ENCODE measurements at regions not wholly inside any gene's neighbourhood (a gene's known extent, or its start where the extent isn't known, plus 50 kb on each side); places are given as distances from the start of the nearest gene placed in this dataset.

DNA sequence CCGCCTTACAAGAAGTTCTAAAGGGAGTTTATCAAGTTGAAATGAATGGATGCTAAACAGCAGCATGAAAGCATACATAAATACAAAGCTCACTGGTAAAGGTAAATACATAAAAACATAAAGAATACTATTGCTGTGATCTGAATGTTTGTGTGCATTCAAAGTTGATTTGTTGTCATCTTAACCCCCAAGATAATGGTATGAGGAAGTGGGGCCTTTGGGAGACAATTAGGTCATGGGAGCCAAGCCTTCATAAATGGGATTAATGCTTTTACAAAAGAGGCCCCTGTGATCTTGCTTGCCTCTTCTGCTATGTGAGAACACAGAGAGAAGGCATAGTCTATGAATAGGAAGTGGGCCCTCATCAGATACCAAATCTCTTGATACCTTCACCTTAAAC lies 209.0 kb upstream of the SAMSN1 start (continued):
- TF ChIP-seq, protein P1, sequence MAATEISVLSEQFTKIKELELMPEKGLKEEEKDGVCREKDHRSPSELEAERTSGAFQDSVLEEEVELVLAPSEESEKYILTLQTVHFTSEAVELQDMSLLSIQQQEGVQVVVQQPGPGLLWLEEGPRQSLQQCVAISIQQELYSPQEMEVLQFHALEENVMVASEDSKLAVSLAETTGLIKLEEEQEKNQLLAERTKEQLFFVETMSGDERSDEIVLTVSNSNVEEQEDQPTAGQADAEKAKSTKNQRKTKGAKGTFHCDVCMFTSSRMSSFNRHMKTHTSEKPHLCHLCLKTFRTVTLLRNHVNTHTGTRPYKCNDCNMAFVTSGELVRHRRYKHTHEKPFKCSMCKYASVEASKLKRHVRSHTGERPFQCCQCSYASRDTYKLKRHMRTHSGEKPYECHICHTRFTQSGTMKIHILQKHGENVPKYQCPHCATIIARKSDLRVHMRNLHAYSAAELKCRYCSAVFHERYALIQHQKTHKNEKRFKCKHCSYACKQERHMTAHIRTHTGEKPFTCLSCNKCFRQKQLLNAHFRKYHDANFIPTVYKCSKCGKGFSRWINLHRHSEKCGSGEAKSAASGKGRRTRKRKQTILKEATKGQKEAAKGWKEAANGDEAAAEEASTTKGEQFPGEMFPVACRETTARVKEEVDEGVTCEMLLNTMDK (IDR thresholded peaks at IDR 0.05; ENCODE audit: borderline replicate concordance, insufficient read depth, low read depth, low read length, poor library complexity, severe bottlenecking) = no peak
- no peak for TF ChIP-seq PHTF2 (CRISPR knock-in tag; IDR thresholded peaks at IDR 0.05)
- TF ChIP-seq ZNF707 (CRISPR knock-in tag; conservative IDR thresholded peaks at IDR 0.05) = no peak
- TF ChIP-seq HNRNPK (IDR thresholded peaks at IDR 0.05; ENCODE audit: low read depth, low read length, poor library complexity, severe bottlenecking) = no peak
- no peak for TF ChIP-seq NONO (IDR thresholded peaks at IDR 0.05; ENCODE audit: low read depth in 2 of 2, low read length in 1 of 2)
- TF ChIP-seq ZNF354B (CRISPR knock-in tag; IDR thresholded peaks at IDR 0.05) = no peak
- no peak for TF ChIP-seq ZNF347 (CRISPR knock-in tag; IDR thresholded peaks at IDR 0.05; ENCODE audit: low read depth)
- TF ChIP-seq PTBP1 (IDR thresholded peaks at IDR 0.05; ENCODE audit: low read depth, low read length) = no peak
- TF ChIP-seq, protein P2, sequence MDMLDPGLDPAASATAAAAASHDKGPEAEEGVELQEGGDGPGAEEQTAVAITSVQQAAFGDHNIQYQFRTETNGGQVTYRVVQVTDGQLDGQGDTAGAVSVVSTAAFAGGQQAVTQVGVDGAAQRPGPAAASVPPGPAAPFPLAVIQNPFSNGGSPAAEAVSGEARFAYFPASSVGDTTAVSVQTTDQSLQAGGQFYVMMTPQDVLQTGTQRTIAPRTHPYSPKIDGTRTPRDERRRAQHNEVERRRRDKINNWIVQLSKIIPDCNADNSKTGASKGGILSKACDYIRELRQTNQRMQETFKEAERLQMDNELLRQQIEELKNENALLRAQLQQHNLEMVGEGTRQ (CRISPR knock-in tag; IDR thresholded peaks at IDR 0.05) = no peak
- TF ChIP-seq, protein P3, sequence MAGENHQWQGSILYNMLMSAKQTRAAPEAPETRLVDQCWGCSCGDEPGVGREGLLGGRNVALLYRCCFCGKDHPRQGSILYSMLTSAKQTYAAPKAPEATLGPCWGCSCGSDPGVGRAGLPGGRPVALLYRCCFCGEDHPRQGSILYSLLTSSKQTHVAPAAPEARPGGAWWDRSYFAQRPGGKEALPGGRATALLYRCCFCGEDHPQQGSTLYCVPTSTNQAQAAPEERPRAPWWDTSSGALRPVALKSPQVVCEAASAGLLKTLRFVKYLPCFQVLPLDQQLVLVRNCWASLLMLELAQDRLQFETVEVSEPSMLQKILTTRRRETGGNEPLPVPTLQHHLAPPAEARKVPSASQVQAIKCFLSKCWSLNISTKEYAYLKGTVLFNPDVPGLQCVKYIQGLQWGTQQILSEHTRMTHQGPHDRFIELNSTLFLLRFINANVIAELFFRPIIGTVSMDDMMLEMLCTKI (IDR thresholded peaks at IDR 0.05; ENCODE audit: partially characterized antibody) = no peak
- TF ChIP-seq, protein P4, sequence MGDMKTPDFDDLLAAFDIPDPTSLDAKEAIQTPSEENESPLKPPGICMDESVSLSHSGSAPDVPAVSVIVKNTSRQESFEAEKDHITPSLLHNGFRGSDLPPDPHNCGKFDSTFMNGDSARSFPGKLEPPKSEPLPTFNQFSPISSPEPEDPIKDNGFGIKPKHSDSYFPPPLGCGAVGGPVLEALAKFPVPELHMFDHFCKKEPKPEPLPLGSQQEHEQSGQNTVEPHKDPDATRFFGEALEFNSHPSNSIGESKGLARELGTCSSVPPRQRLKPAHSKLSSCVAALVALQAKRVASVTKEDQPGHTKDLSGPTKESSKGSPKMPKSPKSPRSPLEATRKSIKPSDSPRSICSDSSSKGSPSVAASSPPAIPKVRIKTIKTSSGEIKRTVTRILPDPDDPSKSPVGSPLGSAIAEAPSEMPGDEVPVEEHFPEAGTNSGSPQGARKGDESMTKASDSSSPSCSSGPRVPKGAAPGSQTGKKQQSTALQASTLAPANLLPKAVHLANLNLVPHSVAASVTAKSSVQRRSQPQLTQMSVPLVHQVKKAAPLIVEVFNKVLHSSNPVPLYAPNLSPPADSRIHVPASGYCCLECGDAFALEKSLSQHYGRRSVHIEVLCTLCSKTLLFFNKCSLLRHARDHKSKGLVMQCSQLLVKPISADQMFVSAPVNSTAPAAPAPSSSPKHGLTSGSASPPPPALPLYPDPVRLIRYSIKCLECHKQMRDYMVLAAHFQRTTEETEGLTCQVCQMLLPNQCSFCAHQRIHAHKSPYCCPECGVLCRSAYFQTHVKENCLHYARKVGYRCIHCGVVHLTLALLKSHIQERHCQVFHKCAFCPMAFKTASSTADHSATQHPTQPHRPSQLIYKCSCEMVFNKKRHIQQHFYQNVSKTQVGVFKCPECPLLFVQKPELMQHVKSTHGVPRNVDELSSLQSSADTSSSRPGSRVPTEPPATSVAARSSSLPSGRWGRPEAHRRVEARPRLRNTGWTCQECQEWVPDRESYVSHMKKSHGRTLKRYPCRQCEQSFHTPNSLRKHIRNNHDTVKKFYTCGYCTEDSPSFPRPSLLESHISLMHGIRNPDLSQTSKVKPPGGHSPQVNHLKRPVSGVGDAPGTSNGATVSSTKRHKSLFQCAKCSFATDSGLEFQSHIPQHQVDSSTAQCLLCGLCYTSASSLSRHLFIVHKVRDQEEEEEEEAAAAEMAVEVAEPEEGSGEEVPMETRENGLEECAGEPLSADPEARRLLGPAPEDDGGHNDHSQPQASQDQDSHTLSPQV (IDR thresholded peaks at IDR 0.05) = 0 out of 2 replicates have a peak, but pooled peaks have one; percentile 29
- TF ChIP-seq, protein P5, sequence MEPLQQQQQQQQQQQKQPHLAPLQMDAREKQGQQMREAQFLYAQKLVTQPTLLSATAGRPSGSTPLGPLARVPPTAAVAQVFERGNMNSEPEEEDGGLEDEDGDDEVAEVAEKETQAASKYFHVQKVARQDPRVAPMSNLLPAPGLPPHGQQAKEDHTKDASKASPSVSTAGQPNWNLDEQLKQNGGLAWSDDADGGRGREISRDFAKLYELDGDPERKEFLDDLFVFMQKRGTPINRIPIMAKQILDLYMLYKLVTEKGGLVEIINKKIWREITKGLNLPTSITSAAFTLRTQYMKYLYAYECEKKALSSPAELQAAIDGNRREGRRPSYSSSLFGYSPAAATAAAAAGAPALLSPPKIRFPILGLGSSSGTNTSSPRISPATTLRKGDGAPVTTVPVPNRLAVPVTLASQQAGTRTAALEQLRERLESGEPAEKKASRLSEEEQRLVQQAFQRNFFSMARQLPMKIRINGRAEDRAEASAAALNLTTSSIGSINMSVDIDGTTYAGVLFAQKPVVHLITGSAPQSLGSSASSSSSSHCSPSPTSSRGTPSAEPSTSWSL (CRISPR knock-in tag; IDR thresholded peaks at IDR 0.05; ENCODE audit: borderline replicate concordance) = no peak
- no peak for TF ChIP-seq ZNF668 (CRISPR knock-in tag; IDR thresholded peaks at IDR 0.05)

Data from K562 (cell line).